Neural cell (in vitro differentiated cells): ENCODE measurements at regions not wholly inside any gene's neighbourhood (a gene's known extent, or its start where the extent isn't known, plus 50 kb on each side); places are given as distances from the start of the nearest gene placed in this dataset.

Experiments used
- H2AFZ ChIP-seq: fragments of 200-600, 300-800 bp; sonication (generic), shearing (Covaris generic); 2 replicates; pipeline ENCODE4 v1.6.0; 2014; ENCODE audit warnings: low read depth, mild to moderate bottlenecking, antibody characterized with exemption, low read length, moderate library complexity
- H3F3A ChIP-seq: fragments of 200-600 bp; shearing (Covaris generic); 2 replicates; pipeline ENCODE4 v1.6.1; 2016; ENCODE audit warnings: mild to moderate bottlenecking, moderate library complexity, mixed read lengths, antibody characterized with exemption, low read length; ENCODE audit not compliant: insufficient read depth, poor library complexity, severe bottlenecking
- H3K27ac ChIP-seq: fragments of 200-600, 300-800 bp; sonication (generic), shearing (Covaris generic); 2 replicates; pipeline ENCODE4 v1.5.1; 2014; ENCODE audit warnings: mild to moderate bottlenecking, low read length, moderate library complexity
- H3K27me3 ChIP-seq: fragments of 300-800, 200-600 bp; sonication (generic), shearing (Covaris generic); 2 replicates; pipeline ENCODE4 v1.6.0; 2014; ENCODE audit warnings: mild to moderate bottlenecking, low read depth, low read length, moderate library complexity; ENCODE audit not compliant: insufficient read depth
- H3K36me3 ChIP-seq: fragments of 300-800, 200-600 bp; sonication (generic), shearing (Covaris generic); 2 replicates; pipeline ENCODE4 v1.5.1; 2014; ENCODE audit warnings: mild to moderate bottlenecking, antibody characterized with exemption, low read length, moderate library complexity; ENCODE audit not compliant: insufficient read depth
- H3K4me2 ChIP-seq: fragments of 300-800, 200-600 bp; sonication (generic), shearing (Covaris generic); 2 replicates; pipeline ENCODE4 v1.6.0; 2014; ENCODE audit warnings: mild to moderate bottlenecking, low read length
- H3K4me3 ChIP-seq: fragments of 300-800, 200-600 bp; sonication (generic), shearing (Covaris generic); 2 replicates; pipeline ENCODE4 v1.5.1; 2014; ENCODE audit warnings: mild to moderate bottlenecking, low read length, moderate library complexity
- H3K79me2 ChIP-seq: fragments of 200-600 bp; shearing (Covaris generic); replicated peaks from 2 replicates; pipeline ENCODE4 v1.6.0; 2014; ENCODE audit warnings: mild to moderate bottlenecking, low read length, moderate library complexity; ENCODE audit not compliant: insufficient read depth
- H3K9ac ChIP-seq: fragments of 300-800, 200-600 bp; sonication (generic), shearing (Covaris generic); 2 replicates; pipeline ENCODE4 v1.6.1; 2016; ENCODE audit warnings: mild to moderate bottlenecking, low read length, mixed read lengths
- H3K9me2 ChIP-seq: fragments of 200-600 bp; shearing (Covaris generic); 2 replicates; pipeline ENCODE4 v1.6.1; 2016; ENCODE audit warnings: mild to moderate bottlenecking, low read length, mixed read lengths; ENCODE audit not compliant: insufficient read depth
- H3K9me3 ChIP-seq: fragments of 200-600, 300-800 bp; sonication (generic), shearing (Covaris generic); 2 replicates; pipeline ENCODE4 v1.6.1; 2016; ENCODE audit warnings: mild to moderate bottlenecking, mixed run types, low read length, moderate library complexity, mixed read lengths
- H4K20me1 ChIP-seq: fragments of 200-600 bp; shearing (Covaris generic); 2 replicates; pipeline ENCODE4 v1.6.1; 2016; ENCODE audit warnings: mild to moderate bottlenecking, mixed run types; ENCODE audit not compliant: insufficient read depth
- EP300 ChIP-seq: fragments of 450-650 bp; conservative IDR thresholded peaks from 2 replicates; pipeline ENCODE4 v1.6.1; 2014; ENCODE audit warnings: antibody characterized with exemption, mild to moderate bottlenecking, moderate library complexity; ENCODE audit not compliant: poor library complexity, severe bottlenecking
- EZH2 ChIP-seq: fragments of 200-600, 300-800 bp; shearing (Covaris generic), sonication (generic); IDR thresholded peaks from 2 replicates; pipeline ENCODE4 v1.6.1; 2014; ENCODE audit warnings: antibody characterized with exemption, low read length, borderline replicate concordance, mild to moderate bottlenecking; ENCODE audit not compliant: insufficient read depth, poor library complexity, severe bottlenecking
- MXI1 ChIP-seq: fragments of 450-650 bp; conservative IDR thresholded peaks from 2 replicates; pipeline ENCODE4 v1.6.1; 2014; ENCODE audit warnings: antibody characterized with exemption, mild to moderate bottlenecking; ENCODE audit not compliant: poor library complexity, severe bottlenecking
- POLR2AphosphoS5 ChIP-seq: IDR thresholded peaks from 2 replicates; pipeline ENCODE4 v1.6.1; 2012
- RAD21 ChIP-seq: fragments of 450-650 bp; conservative IDR thresholded peaks from 2 replicates; pipeline ENCODE4 v1.6.1; 2014; ENCODE audit warnings: antibody characterized with exemption, mild to moderate bottlenecking, moderate library complexity
- SMC3 ChIP-seq: fragments of 450-650 bp; conservative IDR thresholded peaks from 2 replicates; pipeline ENCODE4 v1.6.1; 2014; ENCODE audit warnings: antibody characterized with exemption, mild to moderate bottlenecking, moderate library complexity; ENCODE audit not compliant: poor library complexity
- TAF1 ChIP-seq: IDR thresholded peaks from 2 replicates; pipeline ENCODE4 v1.6.1; 2012; ENCODE audit warnings: low read depth
- TF ChIP-seq, protein P1 (sequence below): fragments of 450-650 bp; IDR thresholded peaks from 2 replicates; pipeline ENCODE4 v1.5.1; 2014; ENCODE audit warnings: antibody characterized with exemption, mild to moderate bottlenecking, moderate library complexity; ENCODE audit not compliant: poor library complexity, severe bottlenecking
- TF ChIP-seq, protein P2 (sequence below): IDR thresholded peaks from 2 replicates; pipeline ENCODE4 v1.6.1; 2012; ENCODE audit warnings: borderline replicate concordance

DNA sequence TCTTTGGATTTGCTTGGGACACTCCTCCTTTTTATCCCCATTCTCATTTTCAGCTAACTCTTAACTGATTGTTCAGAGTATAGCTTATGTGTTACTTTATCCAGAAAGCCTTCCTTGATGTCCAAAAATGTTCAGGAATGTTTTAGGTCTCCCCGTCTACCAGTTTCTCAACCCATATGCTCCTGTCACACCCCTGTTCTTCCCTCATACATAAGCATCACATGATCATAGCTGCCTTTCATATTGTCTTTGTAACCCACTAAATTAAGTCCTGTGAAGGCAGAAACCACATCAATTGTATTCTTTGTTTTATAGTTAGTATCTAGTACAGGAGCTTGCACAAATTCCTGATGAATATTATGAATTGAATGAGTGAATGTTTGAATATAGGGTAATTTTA, 321.9 kb upstream of the ACTBL2 start:
- no peak overlapping the region for H3K4me2 ChIP-seq
- H3K27me3 ChIP-seq = no peaks in the 10 kb centered on the region
- no peaks in the 10 kb centered on the region for H3F3A ChIP-seq
- H3K4me3 ChIP-seq = no peak overlapping the region
- no peak for TF ChIP-seq SMC3
- TF ChIP-seq POLR2AphosphoS5 = no peak
- no peak for TF ChIP-seq TAF1
- TF ChIP-seq MXI1 = no peak
- TF ChIP-seq, protein P1, sequence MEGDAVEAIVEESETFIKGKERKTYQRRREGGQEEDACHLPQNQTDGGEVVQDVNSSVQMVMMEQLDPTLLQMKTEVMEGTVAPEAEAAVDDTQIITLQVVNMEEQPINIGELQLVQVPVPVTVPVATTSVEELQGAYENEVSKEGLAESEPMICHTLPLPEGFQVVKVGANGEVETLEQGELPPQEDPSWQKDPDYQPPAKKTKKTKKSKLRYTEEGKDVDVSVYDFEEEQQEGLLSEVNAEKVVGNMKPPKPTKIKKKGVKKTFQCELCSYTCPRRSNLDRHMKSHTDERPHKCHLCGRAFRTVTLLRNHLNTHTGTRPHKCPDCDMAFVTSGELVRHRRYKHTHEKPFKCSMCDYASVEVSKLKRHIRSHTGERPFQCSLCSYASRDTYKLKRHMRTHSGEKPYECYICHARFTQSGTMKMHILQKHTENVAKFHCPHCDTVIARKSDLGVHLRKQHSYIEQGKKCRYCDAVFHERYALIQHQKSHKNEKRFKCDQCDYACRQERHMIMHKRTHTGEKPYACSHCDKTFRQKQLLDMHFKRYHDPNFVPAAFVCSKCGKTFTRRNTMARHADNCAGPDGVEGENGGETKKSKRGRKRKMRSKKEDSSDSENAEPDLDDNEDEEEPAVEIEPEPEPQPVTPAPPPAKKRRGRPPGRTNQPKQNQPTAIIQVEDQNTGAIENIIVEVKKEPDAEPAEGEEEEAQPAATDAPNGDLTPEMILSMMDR = no peak
- TF ChIP-seq EZH2 = no peak
- no peak for TF ChIP-seq RAD21
- TF ChIP-seq, protein P2, sequence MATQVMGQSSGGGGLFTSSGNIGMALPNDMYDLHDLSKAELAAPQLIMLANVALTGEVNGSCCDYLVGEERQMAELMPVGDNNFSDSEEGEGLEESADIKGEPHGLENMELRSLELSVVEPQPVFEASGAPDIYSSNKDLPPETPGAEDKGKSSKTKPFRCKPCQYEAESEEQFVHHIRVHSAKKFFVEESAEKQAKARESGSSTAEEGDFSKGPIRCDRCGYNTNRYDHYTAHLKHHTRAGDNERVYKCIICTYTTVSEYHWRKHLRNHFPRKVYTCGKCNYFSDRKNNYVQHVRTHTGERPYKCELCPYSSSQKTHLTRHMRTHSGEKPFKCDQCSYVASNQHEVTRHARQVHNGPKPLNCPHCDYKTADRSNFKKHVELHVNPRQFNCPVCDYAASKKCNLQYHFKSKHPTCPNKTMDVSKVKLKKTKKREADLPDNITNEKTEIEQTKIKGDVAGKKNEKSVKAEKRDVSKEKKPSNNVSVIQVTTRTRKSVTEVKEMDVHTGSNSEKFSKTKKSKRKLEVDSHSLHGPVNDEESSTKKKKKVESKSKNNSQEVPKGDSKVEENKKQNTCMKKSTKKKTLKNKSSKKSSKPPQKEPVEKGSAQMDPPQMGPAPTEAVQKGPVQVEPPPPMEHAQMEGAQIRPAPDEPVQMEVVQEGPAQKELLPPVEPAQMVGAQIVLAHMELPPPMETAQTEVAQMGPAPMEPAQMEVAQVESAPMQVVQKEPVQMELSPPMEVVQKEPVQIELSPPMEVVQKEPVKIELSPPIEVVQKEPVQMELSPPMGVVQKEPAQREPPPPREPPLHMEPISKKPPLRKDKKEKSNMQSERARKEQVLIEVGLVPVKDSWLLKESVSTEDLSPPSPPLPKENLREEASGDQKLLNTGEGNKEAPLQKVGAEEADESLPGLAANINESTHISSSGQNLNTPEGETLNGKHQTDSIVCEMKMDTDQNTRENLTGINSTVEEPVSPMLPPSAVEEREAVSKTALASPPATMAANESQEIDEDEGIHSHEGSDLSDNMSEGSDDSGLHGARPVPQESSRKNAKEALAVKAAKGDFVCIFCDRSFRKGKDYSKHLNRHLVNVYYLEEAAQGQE = no peak
- no peak for TF ChIP-seq EP300
- H3K9me2 ChIP-seq = no peaks in the 10 kb centered on the region
- no peaks in the 10 kb centered on the region for H3K79me2 ChIP-seq
- no peak overlapping the region for H2AFZ ChIP-seq
- no peaks in the 10 kb centered on the region for H3K36me3 ChIP-seq
- H3K9ac ChIP-seq = no peak overlapping the region
- H4K20me1 ChIP-seq = no peaks in the 10 kb centered on the region
- H3K27ac ChIP-seq = no peak overlapping the region
- no peaks in the 10 kb centered on the region for H3K9me3 ChIP-seq

DNA sequence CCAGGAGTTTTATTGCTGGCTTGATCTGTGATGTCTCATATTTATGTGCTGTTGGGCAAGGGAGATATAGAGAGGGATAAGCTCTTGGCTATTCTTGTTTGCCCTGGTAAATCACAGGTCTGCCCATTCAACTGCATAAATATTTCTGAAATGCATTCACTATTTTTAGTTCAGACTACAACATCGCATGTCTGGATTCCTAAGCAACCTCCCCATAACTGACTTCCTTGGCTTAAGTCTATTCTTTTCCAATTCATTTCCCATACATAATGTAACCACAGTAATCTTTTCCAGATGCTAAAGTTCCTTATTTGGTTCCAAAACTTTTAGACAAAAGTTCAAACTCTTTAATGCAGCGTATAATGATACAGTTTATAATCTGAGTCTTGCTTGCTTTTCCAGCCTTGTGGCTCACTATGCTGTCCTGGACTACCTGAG, 321.4 kb upstream of the ACTBL2 start:
- H4K20me1 ChIP-seq = no peaks in the 10 kb centered on the region
- no peak overlapping the region for H3K4me2 ChIP-seq
- TF ChIP-seq, protein P2 = no peak
- no peak for TF ChIP-seq EZH2
- TF ChIP-seq EP300 = no peak
- no peak for TF ChIP-seq SMC3
- TF ChIP-seq TAF1 = no peak
- TF ChIP-seq MXI1 = no peak
- no peak for TF ChIP-seq POLR2AphosphoS5
- no peak for TF ChIP-seq RAD21
- TF ChIP-seq, protein P1 = no peak

More for the DNA sequence above, 321.4 kb upstream of the ACTBL2 start:
- no peaks in the 10 kb centered on the region for H3K9me2 ChIP-seq
- no peak overlapping the region for H2AFZ ChIP-seq
- H3K9ac ChIP-seq = no peak overlapping the region
- H3K4me3 ChIP-seq = no peak overlapping the region
- no peaks in the 10 kb centered on the region for H3F3A ChIP-seq
- H3K79me2 ChIP-seq = no peaks in the 10 kb centered on the region
- no peak overlapping the region for H3K27ac ChIP-seq
- no peaks in the 10 kb centered on the region for H3K27me3 ChIP-seq
- no peaks in the 10 kb centered on the region for H3K36me3 ChIP-seq
- no peaks in the 10 kb centered on the region for H3K9me3 ChIP-seq
